Renal cortex interstitium (tissue), 11 donors: ENCODE measurements at regions not wholly inside any gene's neighbourhood (a gene's known extent, or its start where the extent isn't known, plus 50 kb on each side); places are given as distances from the start of the nearest gene placed in this dataset.
A peak's percentile ranks its signal among the peaks of the same experiment; 100 is the strongest.
"Not testable (repeated sequence)": the region's sequence is repeated elsewhere in the genome, so short reads cannot be mapped to it uniquely, and the experiment has no call there.

Source experiments
- DNase-seq, 11 donors: peaks; one replicate each; pipeline ENCODE4 v3.0.0-alpha.2; 2013; ENCODE audit warnings: low read depth in 9 of 11, low spot score in 4 of 11; ENCODE audit errors: extremely low read depth in 1 of 11

DNA sequence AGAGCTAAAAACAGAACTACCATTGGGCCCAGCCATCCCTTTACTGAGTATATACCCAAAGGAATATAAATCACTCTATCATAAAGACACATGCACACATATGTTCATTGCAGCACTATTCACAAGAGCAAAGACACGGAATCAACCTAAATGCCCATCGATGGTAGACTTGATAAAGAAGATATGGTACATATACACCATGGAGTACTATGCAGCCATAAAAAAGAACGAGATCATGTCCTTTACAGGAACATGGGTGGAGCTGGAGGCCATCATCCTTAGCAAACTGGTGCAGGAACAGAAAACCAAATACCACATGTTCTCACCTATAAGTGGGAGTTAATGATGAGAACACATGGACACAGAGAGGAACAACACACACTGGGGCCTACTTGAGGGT lies 227.1 kb upstream of the RBBP8 start:
- not testable (repeated sequence) for DNase-seq

DNA sequence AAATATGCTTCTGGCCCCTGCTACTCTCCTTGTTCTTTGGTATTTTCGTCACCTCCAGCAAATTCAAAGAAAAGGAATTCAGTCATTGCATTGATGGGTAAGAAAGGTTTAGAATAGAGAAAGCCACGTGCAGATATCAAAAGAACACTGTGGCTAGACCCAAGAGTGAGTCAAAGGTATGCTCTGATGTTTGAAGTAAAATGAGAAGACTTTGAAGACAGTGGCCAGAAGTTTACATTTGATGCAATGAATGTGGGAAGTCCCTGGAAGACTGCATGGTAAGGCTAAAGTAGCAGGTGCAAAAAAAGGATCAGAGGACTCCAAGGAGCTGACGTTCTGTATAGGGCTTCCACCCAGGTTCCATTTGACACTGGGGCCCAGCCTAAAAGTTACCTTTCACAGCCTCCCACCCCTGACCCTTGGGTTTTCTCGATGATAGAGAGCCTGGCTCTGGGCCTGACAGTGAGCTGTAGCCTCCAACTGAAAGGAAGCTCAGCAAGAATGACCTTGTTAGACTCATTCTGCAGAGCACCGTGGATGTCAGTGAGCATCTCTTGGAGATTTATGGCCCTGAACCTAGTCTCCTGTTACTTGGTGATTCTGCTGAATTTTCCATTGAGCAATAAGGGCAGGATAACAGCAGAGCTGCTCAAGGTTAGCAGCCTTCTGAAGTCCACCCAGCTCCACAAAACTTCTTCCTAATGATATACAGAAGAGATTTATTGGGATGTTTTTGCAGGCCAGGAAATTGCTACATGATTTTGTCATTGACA lies 223.7 kb upstream of the RBBP8 start:
- DNase-seq = peak in 3 of 11 donors; percentile 29 to 50 (median 49)

DNA sequence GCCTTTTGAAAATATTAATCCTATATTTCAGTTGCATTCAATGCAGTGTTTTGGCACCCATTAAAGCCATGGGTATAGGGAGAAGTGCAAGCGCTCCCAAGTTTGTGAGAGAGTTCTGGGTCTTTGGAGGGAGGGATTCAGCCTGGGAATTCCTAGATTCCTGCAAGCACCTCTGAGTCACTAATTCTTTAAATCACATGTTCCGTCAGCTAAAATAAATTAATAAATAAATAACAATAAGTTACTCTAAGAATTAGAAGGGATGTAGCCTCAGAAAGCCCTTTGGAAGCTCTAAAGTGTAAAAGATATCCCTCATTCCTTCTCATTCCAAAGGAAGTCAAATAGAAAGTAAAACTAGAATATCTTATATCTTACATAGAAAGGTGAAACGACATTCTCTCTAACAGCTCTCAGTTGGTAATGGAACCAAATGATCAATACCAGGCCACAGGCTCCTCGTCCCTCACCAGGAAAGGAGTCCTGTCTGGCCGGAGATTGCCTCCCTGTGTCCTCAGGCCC lies 222.4 kb upstream of the RBBP8 start:
- DNase-seq = no peak

DNA sequence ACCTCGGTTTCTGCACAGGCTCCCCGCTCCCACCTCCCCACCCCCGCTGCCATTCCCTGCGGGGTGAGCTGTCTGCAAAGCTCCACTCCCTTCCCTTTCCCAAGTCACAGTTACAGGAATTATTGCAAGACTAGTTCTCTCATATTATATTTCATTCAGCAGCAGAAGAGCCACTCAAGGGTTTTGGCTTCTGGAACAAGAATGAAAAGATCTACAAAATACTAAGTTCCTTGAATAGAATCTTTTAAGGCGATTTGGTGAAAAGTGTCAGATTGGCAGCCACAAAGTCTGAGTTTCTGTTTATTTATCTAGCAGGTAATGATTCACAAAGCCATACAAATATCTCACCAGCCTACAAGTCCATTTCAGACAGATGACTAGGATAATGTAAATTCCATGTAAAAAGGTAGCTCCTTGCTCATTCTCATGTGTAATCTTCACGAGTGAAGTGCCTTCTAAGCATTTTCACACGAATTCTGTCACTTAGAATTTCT lies 221.9 kb upstream of the RBBP8 start:
- peak in 2 of 11 donors; percentile 27 to 35 for DNase-seq

DNA sequence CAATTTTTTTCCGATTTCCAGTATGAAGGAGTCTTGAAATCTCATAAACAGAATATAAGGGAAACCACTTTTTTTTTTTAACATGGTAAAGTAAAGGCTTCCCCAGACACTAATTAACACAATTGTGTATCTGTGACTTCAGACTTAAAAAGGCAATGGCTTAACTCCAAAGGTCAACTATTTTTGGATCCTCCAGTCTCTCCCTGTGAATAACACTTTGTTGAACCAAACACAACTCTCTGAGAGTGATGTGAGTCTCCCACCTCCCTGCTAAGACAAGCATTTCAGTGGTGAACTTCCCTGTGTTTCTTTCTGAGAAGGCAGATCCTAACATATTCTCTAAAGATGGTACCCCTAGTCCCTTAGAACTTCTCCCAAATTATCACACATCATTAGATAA lies 219.6 kb upstream of the RBBP8 start:
- DNase-seq = no peak

DNA sequence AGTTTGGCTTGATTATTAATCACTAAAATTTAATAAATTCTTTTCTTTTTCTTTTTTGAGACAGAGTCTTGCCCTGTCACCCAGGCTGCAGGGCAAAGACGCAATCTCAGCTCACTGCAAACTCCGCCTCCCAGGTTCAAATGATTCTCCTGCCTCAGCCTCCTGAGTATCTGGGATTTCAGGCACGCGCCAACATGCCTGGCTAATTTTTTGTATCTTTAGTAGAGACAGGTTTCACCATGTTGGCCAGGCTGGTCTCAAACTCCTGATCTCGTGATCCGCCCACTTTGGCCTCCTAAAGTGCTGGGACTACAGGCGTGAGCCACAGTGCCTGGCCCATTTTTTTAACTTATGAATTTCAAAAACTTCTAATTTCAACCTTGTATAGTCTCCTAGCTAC lies 215.6 kb upstream of the RBBP8 start:
- DNase-seq = not testable (repeated sequence)

DNA sequence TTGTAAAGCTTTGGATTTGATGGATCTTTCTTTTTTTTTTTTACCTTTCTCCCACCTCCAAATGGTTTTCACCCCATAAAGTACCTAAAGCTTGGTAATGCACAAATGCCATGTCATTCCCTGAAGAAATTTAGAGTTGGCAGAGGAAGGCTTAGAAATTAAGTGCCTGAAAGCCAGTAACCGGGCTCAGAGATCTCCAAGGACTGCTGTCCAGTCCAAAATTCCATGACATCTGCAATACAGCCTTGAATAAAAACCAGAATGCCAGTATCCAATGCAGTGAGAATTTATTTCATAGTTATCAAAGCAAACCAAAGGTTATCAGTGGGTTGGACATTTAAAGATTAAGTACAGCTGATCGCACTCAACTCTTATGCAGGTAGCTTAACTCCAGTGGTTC lies 209.9 kb upstream of the RBBP8 start:
- DNase-seq = no peak

DNA sequence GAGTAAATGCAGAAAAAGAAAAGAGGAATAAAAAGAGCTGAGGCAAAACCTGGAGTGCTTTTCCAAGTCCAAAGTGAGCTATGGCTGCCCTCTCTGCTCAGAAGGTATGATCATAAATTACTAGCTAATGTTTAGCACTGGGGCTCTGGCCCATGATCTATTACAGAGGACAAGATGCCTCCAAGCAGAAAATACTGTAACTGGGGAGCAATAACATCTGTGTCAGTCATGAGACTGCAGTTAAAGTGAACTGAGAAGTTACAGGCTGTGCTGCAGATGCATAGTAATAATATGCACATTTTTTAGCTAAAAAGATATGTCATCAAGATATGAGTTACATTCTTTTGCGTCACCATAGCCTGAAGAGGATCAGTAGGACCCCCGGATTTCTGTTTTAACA lies 209.4 kb upstream of the RBBP8 start:
- DNase-seq = peak in 7 of 11 donors; percentile 23 to 67 (median 38)

DNA sequence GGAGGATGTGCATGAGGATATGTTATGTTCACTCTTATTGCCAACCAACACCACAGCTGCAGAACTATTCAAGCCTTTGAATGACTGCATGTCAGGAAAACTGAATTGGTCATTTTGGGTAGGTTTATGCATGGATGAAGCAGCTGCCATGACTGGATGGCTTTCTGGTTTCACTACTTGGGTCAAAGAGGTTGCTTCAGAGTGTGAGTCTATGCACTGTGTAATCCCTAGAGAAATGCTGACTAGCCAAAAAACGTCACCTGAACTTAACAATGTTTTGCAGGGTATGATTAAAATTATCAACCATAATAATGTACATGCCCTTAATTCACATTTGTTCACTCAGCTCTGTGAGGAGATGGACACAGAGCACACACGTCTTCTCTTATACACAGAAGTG lies 206.7 kb upstream of the RBBP8 start:
- no peak for DNase-seq

DNA sequence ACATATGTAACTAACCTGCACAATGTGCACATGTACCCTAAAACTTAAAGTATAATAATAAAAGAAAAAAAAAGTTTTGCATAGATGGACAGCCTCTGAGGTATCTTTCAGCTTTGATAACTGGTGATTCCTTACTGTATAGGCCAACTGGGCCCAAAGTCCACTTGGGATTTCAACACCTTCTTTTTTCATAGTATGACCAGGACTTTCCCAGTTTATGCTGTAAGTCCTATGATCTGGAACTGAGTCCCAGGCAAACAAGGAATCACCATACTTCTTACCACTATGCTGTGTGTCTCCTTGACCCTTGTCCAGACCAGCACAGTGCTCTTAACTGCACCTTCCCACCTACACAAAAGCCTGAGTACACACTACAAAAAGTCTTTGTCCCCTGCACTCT lies 205.1 kb upstream of the RBBP8 start:
- DNase-seq = no peak

DNA sequence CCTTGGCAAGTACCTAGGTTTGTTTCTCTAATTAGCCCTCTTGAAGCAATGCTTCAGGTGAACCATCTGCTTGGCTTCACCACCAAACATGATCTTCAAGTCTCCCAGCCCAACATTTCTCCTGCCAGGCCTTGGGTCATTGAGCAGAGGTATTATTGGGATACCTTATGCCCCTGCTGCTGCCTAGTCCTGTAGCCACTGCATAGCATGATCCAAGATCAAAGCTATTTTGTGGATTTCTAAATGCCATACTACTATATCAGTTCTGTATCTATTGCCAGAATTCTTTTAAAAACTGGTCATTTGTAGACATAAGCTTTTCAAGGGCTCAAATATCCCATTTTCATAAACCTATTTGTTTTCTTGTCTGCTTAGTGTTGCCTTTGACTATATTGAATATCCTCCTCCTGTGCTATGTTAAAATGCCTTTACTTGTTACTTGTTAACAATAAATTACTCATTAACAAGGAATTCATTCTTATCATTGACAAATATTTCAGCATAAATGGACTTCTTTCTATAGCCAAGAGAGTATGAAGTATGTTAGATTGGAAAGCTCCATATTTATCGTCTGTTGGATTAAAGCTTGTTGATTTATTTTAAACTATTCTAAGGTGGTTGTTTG lies 204.5 kb upstream of the RBBP8 start:
- no peak for DNase-seq

DNA sequence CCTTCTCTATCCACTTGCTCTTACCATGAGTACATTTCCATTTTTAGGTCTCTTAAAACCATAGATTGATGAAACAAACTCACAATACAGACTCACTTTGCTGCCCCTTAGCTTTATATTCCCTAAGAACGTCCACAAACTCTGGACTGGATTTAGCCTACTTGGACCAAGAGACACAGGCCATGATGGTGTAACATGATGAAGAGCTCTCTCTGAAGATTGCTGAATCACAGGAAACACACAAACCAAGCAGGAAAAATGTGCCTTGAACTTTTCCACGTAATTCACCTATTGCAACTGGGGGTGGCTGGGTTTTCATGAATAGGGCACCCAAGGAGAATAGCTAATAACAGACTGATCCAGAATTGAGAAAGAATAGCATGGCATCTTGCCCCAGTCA lies 201.7 kb upstream of the RBBP8 start:
- DNase-seq = no peak

DNA sequence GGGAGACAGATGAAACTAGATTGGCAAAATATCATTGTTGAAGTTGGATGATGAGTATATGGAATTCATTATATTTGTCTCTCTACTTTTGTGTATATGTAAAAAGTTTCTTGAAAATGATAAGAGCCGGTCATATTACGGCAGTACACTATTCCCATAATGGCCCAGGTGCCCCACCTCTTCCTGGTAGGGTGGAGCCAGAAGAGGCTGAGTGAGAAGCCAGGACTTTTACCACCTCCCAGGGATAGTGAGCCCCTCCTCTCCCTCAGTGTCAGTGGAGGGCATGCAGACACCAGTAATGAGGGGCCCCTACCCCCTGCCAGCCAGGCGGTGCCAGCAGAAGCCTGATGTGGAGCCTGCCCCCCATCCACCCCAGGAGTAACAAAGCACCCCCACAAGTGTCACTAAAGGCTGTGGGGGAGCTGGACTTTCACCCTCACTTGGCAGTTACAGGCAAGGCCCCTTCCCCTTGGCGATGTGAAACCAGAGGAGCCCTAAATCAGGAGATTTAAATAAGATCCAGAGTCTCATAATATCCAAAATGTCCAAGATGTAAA lies 198.9 kb upstream of the RBBP8 start:
- no peak for DNase-seq

DNA sequence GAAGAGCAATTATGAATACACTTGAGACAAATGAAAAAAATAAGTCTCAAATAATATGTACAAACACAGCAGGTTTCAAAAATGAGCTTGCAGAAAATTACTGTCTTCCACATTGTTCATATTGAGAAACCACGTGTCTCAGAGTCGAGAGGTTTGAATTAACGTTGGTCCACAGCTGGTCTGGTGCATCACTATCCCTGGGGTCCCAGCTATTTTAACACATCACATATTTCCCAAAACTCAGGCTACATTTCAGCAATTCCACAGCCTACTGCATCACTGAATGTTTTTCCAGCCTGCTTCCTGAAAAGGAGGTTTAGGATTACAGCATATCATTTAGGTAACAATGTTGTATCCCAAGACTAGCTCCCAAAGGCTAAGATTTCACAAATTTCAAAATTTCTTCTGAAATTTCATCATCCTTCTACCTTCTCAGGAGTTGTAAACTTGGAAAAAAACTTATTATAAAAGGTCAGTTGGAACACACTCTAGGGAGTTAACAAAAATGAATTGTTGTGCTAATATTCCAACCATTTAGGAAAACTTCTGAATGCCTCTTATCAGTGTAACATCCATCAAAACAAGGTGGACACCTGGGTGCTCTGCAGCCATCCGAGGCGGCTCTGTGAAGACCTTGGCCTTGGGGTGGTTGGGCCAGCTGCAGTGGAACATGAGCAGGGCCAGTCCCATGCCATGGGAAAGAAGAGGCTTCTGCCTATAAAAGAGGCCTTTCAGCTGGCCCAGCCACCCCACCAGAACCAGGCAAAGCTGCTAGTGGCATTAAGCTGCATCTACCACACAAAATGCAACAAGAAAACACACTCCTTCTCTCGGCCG lies 198.1 kb upstream of the RBBP8 start:
- DNase-seq = no peak

DNA sequence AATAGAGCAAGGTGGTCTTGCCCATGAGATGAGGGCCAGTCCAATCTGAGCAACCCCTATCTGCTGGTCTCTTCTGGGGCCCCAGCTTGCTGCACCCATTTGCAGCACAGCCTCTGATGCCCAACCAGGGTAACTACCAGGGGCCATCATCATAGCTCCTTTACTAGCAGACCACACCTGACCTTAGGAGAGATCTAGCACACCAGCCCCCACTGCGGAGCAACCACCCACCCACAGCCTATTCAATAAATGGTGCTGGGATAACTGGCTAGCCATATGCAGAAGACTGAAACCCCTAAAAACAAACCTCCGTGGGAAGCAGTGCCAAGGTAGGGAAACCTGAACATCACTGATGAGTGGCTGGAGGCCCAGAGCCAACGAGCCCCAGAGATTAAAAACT lies 196.1 kb upstream of the RBBP8 start:
- no peak for DNase-seq

DNA sequence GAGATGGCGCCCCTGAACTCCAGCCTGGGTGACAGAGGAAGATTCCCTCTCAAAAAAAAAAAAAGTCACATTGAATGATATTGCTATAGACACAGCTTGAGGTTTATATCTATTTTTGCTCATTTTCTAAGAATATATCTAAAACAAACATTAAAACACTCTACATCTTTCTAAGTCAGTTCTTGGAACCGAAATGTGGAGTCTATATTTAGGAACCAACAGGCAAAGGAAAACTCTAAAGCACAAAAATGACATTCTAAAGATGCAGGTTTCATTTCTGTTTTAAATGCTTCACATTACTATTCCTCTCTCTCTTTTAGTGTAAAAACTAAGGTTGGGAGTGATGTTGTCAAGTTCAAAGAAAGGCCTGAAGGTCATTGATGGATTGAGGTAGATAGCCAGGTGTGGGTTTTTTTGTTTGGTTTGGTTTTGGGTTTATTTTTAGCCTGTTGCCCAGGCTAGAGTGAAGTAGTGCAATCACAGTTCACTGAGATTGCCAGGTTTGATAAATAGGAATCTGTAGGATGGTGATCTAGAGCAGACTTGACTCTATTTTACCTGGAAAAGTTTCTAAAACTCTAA lies 194.0 kb upstream of the RBBP8 start:
- DNase-seq = no peak

DNA sequence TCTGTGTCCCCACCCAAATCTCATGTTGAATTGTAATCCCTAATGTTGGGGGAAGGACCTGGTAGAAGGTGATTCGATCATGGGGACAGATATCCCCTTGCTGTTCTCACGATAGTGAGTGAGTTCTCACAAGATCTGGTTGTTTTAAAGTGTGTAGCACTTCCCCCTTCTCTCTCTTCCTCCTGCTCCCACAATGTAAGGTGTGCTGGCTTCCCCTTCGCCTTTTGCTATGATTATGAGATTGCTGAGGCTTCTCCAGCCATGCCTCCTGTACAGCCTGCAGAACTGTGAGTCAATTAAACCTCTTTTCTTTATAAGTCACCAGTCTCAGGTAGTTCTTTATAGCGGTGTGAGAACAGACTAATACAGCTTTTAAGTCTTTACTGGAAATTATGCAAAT lies 193.3 kb upstream of the RBBP8 start:
- no peak for DNase-seq

DNA sequence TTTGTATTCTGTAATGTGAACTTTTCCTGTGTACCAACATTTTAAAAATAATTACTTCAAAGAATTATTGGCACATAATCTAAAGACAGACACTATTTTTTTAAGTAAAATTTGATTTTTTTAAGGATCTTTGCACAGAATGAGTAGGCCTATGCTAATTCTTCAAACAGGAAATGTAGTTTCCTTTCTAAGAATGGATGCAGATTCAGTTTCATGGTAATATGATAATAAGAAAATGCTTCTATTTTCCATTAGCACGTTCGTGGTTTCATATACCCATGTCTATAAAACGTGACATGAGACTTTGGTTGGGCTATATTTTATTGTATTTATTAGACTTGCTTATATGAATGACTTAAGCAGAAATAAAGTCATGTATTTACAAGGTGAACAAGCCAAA lies 191.8 kb upstream of the RBBP8 start:
- no peak for DNase-seq

DNA sequence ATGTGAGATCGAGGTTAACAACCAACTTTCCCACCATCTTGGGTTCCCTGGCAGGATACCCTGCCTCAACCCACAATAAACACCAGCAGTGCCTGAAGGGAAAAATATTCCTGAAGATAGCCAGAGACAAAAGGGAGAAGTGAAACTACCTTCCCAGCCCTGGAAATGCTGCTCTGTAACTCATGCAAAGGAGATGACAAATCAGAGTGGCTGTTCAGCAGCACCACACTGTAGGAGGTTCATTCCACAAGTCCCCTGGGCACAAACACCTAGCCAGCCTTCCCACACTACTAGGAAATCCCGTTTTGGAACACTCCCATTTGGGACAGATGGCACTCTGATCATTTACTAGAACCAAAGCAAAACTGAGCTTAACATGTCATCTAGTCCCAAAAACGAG lies 190.7 kb upstream of the RBBP8 start:
- no peak for DNase-seq
